ENCODE measurements at regions not wholly inside any gene's neighbourhood (a gene's known extent, or its start where the extent isn't known, plus 50 kb on each side); places are given as distances from the start of the nearest gene placed in this dataset.

DNA sequence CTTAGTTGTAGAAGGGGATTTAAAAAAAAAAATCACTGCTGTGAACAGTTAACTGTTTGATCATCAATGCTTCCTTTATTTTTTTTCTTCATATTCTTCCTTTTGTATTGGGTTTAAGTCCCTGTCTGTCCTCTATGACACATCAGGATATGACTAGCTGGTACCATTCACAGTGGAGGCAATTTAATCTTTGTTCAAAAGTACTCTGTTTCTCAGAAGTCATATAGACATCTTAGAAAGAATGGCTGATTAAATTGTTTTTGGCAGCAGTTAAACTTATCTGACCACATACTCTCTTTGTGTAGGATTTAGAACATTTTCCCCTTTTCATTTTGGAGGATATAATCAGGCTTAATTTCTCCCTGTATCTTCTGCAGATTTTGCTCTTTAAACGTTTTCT lies 807.8 kb upstream of the CDH2 start:
- DNase-seq (ENCODE audit: low spot score) = no peak

DNA sequence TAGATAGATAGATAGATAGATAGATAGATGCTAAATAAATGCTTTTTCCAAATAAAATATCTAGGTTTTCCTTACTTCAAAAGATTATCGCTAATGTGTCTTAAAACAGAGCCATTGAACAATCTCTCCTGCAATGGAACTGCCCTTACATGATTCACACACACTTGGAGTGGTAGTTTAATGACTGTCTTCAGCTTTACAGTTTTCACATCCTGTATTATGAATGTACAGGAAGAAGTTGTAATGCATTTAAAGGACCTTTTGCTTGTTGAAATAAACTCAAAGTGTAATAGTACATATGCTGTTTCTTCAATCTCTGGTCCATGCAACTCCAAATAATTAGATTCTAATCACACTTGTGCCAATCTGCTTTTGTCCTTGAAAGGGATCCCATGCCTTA lies 797.6 kb upstream of the CDH2 start:
- no peak for DNase-seq (ENCODE audit: low spot score)

DNA sequence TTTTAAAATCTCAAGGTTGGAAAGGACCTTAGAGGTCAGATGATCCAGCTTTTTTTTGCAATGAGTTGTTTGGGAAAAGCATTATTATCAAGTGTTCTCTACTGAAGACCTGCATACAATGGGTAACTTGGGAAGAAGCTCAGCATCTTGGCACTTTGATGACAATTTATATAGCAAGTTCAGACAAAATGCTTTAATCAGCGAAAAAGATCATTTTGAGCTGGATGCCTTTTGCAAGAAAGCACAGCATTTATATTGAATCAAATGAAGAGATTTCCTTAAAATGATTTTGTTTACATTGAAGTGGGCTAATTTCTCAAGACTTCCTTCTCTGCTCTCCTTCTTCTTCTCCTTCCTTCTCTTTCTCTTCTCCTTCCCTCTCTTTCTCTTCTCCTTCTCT lies 796.4 kb upstream of the CDH2 start:
- DNase-seq (ENCODE audit: low spot score) = no peak

DNA sequence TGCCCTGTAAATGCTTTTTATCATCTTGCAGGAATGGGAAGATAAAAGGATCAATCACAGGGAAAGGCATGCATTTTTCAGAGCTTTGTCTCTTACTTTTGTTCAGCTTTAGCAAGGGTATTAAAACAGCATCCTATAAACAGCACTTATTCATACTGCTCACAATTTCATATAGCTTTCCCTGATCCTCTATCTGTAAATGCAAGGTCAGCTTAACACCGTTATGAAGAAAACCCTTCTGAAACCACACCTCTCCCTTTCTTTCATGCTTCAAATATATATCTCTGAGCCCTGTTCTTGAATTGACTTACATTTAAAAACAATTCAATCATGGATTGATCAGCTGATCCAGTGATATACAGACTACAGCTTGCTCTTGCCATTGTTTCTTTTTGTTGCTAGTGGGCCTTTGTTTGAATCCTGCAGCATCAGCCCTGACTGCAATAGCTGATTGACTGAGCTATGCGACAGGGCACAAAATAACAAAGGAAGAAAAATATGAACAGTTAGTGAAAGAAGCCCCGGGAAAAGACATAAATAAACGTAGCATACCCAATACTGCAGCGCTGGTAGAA lies 795.5 kb upstream of the CDH2 start:
- DNase-seq (ENCODE audit: low spot score) = no peak

DNA sequence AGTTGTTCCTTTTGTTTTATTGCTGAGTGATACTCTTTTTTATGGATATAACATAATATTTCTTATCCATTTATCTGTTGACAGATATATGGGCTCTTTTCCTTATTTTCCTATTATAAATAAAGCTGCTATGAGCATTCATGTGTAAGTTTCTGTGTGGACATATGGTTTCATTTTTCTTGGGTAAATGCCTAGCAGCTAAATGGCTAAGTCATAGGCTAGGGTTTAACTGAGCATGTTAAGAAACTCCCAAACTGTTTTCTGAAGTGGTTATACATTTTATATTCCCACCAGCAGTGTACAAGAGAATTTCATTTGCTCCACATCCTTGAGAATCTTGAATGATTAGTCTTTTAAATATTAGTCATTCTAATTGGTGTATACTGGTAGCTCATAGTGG lies 786.6 kb upstream of the CDH2 start:
- DNase-seq (ENCODE audit: low spot score) = no peak

DNA sequence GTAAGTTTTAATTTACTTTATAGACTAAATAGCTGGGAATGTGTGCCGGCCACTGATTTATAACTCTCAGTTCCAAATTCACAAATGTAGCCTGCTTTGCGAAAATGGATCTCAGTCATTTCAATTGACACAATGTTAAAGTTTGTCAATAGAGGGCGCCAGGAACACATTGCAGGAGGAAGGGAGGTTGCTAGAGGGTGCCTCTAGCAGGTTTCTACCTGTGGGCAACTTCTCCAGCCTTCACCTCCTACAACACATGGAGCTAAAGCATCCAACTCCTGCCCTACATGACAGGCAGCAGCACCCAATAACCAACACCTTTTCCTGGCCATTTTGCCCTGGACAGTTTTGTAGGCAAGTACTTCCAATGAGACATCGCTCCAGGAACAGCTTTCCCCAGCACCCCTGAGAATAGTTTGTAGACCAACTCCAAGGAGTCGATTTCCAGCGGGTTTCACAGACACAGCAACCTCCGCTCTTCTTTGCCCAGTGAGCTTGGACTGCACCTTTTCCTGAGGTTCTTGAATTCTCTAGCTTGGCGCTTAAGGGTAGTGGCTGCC lies 784.8 kb upstream of the CDH2 start:
- peak; percentile 49 for DNase-seq (ENCODE audit: low spot score)

DNA sequence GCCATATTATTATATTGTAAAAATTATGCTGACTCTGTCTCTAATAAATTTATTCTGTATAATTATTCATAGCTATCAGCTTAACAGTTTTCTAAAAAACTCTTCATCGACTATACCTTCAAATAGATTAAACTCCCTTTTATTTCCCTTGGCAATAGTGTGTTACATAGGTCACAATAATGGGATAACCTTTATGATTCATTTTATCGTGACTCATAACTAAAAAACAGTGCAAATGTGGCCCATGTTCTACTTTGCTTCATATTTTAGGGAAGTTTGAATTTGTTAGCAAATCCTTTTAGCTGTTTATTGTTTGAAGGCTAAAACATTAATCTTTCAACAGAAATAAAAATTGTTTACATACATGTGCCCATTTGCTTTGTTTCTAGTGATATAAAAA lies 783.2 kb upstream of the CDH2 start:
- no peak for DNase-seq (ENCODE audit: low spot score)

DNA sequence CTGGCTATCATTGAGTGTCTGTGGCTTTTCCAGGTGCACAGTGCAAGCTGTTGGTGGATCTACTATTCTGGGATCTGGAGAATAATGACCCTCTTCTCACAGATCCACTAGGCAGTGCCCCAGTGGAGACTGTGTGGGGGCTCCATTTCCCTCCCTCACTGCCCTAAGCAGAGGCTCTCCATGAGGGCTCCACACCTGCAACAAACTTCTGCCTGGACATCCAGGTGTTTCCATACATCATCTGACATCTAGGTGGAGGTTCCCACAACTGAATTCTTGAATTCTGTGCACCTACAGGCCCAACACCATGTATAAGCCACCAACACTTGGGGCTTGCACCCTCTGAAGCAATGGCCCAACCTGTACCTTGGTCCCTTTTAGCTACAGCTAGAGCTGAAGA lies 775.4 kb upstream of the CDH2 start:
- no peak for DNase-seq (ENCODE audit: low spot score)

DNA sequence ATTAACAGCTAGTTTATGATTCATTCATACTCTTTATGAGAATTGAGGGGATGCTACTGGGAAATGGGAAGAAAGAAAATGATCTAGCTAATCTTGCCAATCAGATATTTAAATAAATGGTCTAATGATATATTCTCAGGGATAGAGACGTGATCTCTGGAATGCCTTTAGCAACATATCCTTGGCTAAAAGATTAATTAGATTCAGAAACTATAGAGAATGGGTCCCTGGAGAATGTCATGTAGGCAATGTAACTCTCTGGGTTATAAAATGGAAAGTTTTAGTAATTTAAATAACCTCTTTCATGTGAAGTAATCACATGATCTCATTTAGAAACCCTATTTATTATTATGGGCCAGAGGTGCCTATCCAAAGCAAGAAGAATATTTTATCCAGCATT lies 771.0 kb upstream of the CDH2 start:
- DNase-seq (ENCODE audit: low spot score) = no peak

DNA sequence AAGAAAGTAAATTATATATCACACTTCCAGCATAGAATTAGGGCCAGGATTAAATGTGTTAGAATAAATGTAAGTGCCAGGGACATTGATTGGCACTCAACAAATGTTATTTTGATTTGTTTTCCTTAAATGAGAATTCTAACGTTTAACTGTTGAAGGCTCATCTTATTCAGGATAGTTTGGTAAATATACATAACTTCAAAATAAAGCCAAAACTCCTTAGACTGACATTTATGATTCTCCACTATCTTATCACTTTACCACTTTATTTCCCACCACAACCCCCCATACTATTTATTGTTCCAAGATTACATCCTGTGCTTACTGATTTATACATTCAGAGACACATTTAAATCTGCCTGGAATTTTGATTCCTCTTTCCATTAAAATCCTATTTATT lies 769.5 kb upstream of the CDH2 start:
- DNase-seq (ENCODE audit: low spot score) = no peak

DNA sequence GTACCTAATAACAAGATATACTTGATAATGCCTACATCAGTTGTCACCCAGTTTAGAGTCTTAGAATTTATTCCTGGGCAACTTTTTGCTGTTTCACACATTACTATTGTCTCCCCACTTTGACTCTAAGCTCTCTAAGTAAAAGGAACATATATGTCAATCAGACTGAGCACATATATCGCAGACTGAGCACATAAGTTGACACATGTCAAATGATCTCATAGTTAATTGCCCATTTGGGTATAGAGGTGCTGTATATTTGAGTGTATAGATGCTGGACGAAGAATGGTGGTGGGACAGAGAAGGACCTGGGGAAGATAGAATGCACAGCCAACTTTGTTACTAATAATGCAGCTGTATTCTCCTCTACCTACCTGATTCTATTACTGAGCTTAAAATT lies 746.0 kb upstream of the CDH2 start:
- DNase-seq (ENCODE audit: low spot score) = no peak

DNA sequence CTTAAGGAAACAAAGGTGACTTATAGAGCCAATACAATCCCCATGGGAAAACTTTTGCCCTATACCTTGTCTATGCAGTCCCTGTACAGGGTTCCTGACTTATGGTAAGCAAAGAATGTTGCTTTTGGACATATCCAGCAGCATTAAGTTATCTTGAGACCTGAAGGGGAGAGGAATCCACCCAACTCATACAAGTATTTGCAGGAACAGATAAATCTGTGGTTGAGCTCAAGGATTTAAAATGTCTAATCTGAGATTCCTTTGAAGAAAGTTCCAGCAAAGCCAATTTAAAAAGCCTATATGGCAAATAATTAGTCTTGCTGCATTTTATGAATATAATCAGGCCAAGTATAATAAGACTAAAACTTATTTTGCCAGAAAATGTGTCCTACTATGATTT lies 739.5 kb upstream of the CDH2 start:
- DNase-seq (ENCODE audit: low spot score) = no peak

DNA sequence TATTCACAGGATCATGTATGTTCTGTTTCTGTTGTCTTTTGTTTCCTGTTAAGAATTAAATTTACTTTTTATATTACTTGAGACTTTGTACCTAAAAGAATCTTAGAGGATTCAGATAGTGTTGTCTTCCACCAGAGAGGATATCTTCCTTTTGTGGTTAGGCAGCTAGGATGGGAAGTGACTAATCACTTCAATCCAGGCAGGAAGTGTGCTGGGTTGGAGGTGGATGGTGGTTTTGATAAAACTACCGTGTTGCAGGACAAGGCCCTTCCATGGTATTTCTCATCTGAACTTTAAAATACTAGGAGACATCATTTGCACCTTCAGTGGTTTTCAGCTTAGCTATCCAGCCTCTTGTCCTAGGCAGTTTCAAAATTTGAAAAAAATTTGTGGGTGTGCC lies 728.6 kb upstream of the CDH2 start:
- DNase-seq (ENCODE audit: low spot score) = no peak

DNA sequence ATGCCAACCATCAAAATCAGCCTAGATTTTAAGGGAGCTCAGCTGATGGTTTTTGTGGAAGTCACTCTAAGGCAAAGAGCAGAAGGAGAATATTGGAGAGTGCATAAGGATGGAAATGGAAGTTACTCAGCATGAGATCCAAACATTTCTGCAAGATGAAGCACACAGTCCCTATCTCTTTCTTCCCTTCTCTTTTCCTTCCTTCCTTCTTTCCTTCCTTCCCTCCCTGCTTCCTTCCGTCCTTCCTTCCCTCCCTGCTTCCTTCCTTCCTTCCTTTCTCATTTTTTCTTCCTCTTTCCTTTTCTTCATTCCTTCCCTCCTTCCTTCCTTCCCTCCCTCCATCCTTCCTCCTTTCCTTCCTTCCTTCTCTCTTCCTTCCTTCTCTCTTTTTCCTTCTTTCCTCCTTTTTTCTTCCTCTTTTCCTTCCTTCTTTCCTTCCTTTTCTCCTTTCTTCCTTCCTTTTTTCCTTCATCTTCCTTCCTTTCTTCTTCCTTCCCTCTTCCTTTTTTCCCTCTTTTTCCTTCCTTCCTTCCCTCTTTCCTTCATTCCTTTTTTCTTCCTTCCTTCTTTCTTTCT lies 727.9 kb upstream of the CDH2 start:
- DNase-seq (ENCODE audit: low spot score) = no peak

DNA sequence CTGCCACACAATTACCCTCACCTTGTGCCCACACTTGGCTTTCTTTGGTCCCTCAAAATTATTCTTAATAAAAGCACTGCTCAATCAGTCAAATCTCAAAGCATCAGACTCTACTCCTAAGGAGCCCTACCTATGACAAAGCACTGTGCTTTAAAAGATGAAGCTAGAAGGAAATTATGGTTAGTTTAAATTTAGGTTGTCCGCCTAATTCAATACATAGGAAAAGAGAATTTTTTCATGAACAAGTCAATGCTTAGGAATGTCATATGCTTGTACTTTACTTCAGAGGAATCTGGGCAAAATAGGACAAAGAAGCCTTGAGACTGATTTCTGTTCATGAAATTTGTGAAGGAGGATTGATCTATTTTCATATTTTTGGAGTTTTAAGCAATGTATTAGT lies 726.4 kb upstream of the CDH2 start:
- DNase-seq (ENCODE audit: low spot score) = no peak

DNA sequence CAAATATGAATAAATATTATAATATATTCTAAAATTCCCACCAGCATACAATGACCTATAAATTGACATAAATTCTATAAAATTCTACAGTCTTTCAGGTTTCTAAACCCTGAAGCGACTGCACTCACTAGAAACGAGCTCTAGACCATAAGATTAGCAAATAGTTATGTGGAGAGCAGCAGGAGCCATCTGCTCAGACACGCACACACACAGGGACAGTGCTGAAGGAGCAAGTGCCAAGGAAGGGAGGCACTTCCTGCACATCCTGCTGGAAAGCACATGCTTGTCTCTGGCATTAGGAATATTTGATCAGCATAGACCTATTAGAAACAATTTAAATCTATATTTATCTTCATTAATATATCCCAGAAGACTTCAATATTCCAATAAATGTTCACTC lies 713.9 kb upstream of the CDH2 start:
- no peak for DNase-seq (ENCODE audit: low spot score)

DNA sequence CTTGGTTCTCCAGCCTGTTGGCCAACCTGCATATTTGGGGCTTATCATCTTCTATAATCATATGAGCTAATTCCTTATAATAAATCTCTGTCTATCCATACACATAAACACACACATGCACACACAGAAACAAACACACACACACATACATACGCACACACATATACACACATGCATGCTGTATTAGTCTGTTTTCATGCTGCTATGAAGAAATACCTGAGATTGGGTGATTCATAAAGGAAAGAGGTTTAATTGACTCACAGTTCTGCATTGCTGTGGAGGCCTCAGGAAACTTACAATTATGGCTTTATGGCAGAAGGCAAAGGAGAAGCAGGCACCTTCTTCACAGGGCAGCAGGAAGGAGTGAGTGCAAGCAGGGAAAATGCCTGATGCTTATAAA lies 707.4 kb upstream of the CDH2 start:
- no peak for DNase-seq (ENCODE audit: low spot score)

DNA sequence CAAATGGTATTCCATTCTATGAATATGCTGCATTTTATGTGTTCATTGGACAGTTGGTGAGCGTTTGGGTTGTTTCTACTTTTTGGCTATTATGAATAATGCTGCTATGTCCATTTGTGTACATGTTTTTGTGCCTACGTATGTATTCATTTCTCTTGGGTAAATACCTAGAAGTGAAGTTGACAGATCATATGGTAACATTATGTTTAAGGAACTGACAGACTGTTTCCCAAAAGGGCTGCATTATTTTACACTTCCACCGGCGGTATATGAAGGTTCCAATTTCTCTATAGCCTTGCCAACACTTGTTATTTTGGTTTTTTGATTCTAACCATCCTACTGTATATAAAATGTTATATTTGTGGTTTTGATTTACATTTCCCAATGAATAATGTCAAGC lies 703.9 kb upstream of the CDH2 start:
- no peak for DNase-seq (ENCODE audit: low spot score)

DNA sequence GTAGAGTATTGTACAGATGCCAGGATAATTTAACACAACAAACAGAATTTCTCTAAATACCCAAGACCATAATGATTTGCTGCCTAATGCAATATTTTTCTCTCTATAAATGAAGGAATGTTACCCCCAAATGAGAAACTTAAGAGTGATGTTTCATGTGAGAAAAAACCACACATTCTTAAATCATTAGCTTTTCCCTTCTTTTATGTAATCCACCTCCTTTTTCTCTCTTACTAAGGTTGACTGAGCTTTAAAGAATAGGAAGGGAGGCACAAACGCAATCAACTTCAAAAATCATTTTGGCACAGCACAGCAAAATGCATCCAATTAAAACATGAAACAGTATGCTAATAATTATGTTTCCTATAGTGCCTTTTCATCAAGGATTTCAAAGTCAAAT lies 698.1 kb upstream of the CDH2 start:
- no peak for DNase-seq (ENCODE audit: low spot score)

DNA sequence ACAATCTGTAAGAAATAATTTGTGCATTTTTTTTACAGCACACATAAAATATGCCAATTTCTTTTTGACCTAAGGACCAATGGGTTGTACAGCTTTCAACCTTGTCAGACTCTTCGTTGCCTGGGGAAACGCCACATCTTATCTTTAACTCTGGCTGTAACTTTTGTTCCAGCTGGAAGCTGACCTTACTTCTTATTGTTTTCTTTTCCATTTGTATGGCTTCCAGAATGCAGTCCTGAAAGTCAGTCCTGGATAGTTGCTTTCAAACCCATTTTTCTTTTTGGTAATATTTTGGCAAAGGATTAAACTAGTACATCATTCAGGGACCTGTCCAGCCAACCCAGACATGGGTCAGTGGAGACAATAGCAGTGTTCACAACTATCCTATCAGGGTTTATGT lies 686.5 kb upstream of the CDH2 start:
- no peak for DNase-seq (ENCODE audit: low spot score)

DNA sequence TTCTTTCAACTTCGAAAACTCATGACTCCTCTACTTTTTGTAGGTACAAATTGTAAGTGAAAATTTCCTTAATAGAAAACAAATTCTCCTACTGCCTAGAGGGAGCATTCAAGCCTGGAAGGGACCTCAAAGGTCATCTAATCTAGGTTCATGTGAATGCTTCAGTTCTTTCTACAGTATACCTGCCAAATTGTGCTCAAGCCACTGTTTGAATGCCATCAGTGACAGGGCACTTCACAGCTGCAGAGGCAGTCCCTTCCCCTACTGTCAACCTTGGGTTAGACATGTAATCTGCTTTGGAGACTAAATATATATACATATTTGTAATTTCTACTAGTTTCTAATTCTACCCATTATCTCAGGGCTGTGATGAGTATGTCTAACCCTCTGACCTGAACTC lies 681.3 kb upstream of the CDH2 start:
- DNase-seq (ENCODE audit: low spot score) = no peak

DNA sequence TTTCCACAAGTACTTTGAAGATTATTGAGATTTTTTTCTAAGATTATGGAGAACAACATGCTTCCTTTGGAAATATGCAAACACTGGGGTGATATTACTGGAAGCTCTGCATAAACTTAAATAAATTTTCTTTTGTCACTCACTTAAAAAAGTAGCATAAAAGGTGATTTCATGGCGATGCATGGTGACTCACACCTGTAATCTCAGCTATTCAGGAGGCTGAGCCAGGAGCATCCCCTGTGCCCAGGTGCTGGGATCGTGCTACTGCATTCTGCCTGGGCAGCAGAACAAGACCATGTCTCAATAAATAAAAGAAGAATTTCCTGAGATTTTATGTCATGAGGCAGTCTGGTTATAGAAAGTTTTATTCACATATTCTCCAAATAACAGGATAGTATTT lies 679.1 kb upstream of the CDH2 start:
- DNase-seq (ENCODE audit: low spot score) = no peak

DNA sequence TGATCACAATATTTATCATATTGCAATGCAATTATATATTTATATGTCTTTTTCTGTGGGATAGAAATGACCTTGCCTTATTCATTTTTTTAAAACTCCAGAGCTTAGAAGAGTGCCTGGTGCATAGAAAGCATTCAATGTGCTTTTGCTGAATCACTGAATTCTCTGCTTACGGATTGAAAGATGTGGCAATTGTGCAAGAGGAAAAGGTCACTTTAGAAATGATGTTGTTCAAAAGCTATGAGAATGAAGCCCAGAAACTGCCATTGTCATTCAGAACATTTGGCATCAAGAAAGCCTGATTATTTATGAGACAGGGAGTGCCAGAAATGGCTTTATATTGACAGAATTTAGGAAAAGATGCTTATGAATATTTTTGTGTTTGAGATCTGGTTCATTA lies 678.6 kb upstream of the CDH2 start:
- DNase-seq (ENCODE audit: low spot score) = no peak

DNA sequence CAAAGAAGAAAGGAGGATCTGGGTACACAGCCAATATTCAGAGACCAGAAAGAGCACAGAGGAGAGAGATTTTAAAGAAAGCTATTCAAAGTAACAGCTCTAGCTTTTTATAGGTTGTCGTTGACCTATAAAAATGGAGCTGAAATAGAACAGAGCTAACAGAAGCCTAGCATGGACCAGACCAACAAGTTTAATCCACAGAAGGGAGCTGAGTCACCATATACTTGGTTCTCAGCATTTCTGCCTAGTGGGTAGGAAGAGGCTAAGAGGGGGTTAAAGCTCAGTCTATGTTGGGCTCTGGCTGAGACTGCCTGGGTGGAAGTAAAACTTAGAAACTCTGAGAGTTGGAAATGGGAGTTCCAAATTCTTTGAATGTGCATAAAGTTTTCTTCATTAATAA lies 678.0 kb upstream of the CDH2 start:
- no peak for DNase-seq (ENCODE audit: low spot score)

DNA sequence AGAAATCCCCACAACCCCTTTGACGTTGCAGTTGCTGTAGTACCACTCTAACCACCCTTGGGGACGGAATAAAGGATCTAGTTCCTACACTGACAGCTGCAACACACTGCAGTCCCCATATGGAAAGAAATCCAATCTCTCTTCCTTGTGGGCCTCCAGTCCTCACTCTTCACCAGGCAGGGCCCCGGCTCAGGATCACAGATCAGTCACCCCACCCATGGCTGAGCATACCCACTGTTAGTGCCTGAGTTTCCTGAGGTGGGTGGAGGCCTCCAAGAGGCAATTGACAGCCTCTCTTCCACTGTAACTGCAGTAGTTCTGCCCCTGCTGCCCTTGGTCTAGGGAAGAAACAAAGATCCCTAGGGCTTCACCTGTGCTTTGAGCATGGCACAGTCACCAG lies 670.0 kb upstream of the CDH2 start:
- DNase-seq (ENCODE audit: low spot score) = no peak
